DMS 273 (cell line): ENCODE measurements at regions not wholly inside any gene's neighbourhood (a gene's known extent, or its start where the extent isn't known, plus 50 kb on each side); places are given as distances from the start of the nearest gene placed in this dataset.
"Not testable (repeated sequence)": the region's sequence is repeated elsewhere in the genome, so short reads cannot be mapped to it uniquely, and the experiment has no call there.

Source experiments
- DNase-seq: peaks from one replicate; lab custom pipeline; 2025; ENCODE audit not compliant: unreplicated experiment; lab: John Stamatoyannopoulos, UW

- no peak for DNase-seq
Observed at GRCh38 chr2:71959494-71959893, 188.2 kb downstream of the CYP26B1 start.

- DNase-seq: not testable (repeated sequence)
Observed at GRCh38 chr2:71958426-71958825, 189.2 kb downstream of the CYP26B1 start.

- no peak for DNase-seq
Observed at GRCh38 chr2:71952572-71953188, 195.0 kb downstream of the CYP26B1 start.

- DNase-seq: no peak
Observed at GRCh38 chr2:71951718-71952404, 195.8 kb downstream of the CYP26B1 start.

- DNase-seq: no peak
Observed at GRCh38 chr2:71951083-71951468, 196.6 kb downstream of the CYP26B1 start.

- no peak for DNase-seq
Observed at GRCh38 chr2:71950256-71951082, 197.2 kb downstream of the CYP26B1 start.

- no peak for DNase-seq
Observed at GRCh38 chr2:71949537-71949798, 198.2 kb downstream of the CYP26B1 start.

- DNase-seq: no peak
Observed at GRCh38 chr2:71948781-71949536, 198.7 kb downstream of the CYP26B1 start.

GRCh38 chr2:71947809-71948208 lies 199.9 kb downstream of the CYP26B1 start:
- no peak for DNase-seq

GRCh38 chr2:71945603-71945959 lies 202.1 kb downstream of the CYP26B1 start:
- DNase-seq: no peak

GRCh38 chr2:71944806-71945602 lies 202.7 kb downstream of the CYP26B1 start:
- DNase-seq: no peak

- no peak for DNase-seq
Observed at GRCh38 chr2:71944183-71944550, 203.5 kb downstream of the CYP26B1 start.

- no peak for DNase-seq
Observed at GRCh38 chr2:71943238-71944182, 204.2 kb downstream of the CYP26B1 start.

- DNase-seq: no peak
Observed at GRCh38 chr2:71941726-71942525, 205.7 kb downstream of the CYP26B1 start.

- peak; percentile 11 for DNase-seq
Observed at GRCh38 chr2:71940695-71941094, 207.0 kb downstream of the CYP26B1 start.

GRCh38 chr2:71939588-71940535 lies 207.8 kb downstream of the CYP26B1 start:
- no peak for DNase-seq

GRCh38 chr2:71938659-71939587 lies 208.7 kb downstream of the CYP26B1 start:
- DNase-seq: no peak
